HepG2 (cell line): ENCODE measurements at regions not wholly inside any gene's neighbourhood (a gene's known extent, or its start where the extent isn't known, plus 50 kb on each side); places are given as distances from the start of the nearest gene placed in this dataset.

Experiments used
- ATAC-seq: fragments of 200-7000 bp; cut with Tn5 transposase; 3 replicates; pipeline ENCODE4 v1.9.1; 2020; ENCODE audit warnings: mild to moderate bottlenecking, moderate library complexity
- BruUV-seq: library from RNA; stranded (reverse); fragments of 400-500 nt; replicated peaks from 2 replicates; lab custom pipeline; 2021; lab: Mats Ljungman, UMichigan
- CTCF ChIA-PET: fragments of 300-600 bp; formaldehyde crosslinking; extraction: SDS; loops from one replicate; lab custom pipeline; 2021; ENCODE audit warnings: low total read pairs, inconsistent platforms, low intra/inter-chr PET ratio; lab: Yijun Ruan, JAX
- POLR2A ChIA-PET: fragments of 350-600 bp; sonication (Branson Sonifier 250); formaldehyde crosslinking; loops from one replicate; lab custom pipeline; 2020; ENCODE audit warnings: antibody characterized with exemption, inconsistent platforms; lab: Yijun Ruan, JAX
- DNase-seq: peaks from one replicate; pipeline ENCODE4 v3.0.0-alpha.2; 2015; ENCODE audit warnings: low spot score
- FAIRE-seq: peaks from 3 replicates; lab custom pipeline; 2011; peaks lifted over from hg19 to GRCh38; lab: Jason Lieb, UNC
- H2AFZ ChIP-seq: one replicate; pipeline ENCODE4 v1.6.1; 2011; ENCODE audit warnings: low read length, inconsistent platforms
- H3K27ac ChIP-seq: fragments of 300-600 bp; 3 replicates; pipeline ENCODE4 v1.8.0; 2011; ENCODE audit warnings: mixed run types, mild to moderate bottlenecking, mixed read lengths, low read length, inconsistent platforms; ENCODE audit not compliant: insufficient read depth; ENCODE audit errors: extremely low read length
- H3K27me3 ChIP-seq, 2 experiments: fragments of 200-600 bp in 1 of 2; 2 replicates in 1 of 2; 3 replicates in 1 of 2; pipeline versions ENCODE4 v1.6.0 to v1.8.0; 2011; ENCODE audit warnings: low read length in 2 of 2, mild to moderate bottlenecking in 2 of 2, moderate library complexity in 2 of 2, inconsistent platforms in 1 of 2; ENCODE audit not compliant: insufficient read depth in 2 of 2, control insufficient read depth in 1 of 2
- H3K36me3 ChIP-seq, 2 experiments: fragments of 200-600 bp in 1 of 2; replicated peaks in 1 of 2; 2 replicates in 1 of 2; 3 replicates in 1 of 2; pipeline versions ENCODE4 v1.5.1 to v1.8.0; 2011; ENCODE audit warnings: low read length in 2 of 2, inconsistent platforms in 1 of 2; ENCODE audit not compliant: insufficient read depth in 2 of 2, control insufficient read depth in 1 of 2
- H3K4me1 ChIP-seq: 2 replicates; pipeline ENCODE4 v1.5.1; 2012; ENCODE audit warnings: low read length, inconsistent platforms; ENCODE audit not compliant: insufficient read depth
- H3K4me2 ChIP-seq: 2 replicates; pipeline ENCODE4 v1.6.0; 2011; ENCODE audit warnings: low read depth, low read length, inconsistent platforms
- H3K4me3 ChIP-seq, 3 experiments: fragments of 200-600 bp in 1 of 3; sonication (generic), shearing (Covaris generic) in 1 of 3; replicated peaks in 1 of 3; 2 replicates each; pipeline ENCODE4 v1.5.1; 2011 to 2016; ENCODE audit warnings: low read length in 3 of 3, inconsistent platforms in 2 of 3, low read depth in 2 of 3, mild to moderate bottlenecking in 2 of 3, control low read depth in 1 of 3, mixed read lengths in 1 of 3; ENCODE audit not compliant: insufficient read depth in 1 of 3
- H3K79me2 ChIP-seq: one replicate; pipeline ENCODE4 v1.6.1; 2011; ENCODE audit warnings: low read length, inconsistent platforms; ENCODE audit not compliant: insufficient read depth
- H3K9ac ChIP-seq: 2 replicates; pipeline ENCODE4 v1.6.0; 2011; ENCODE audit warnings: mild to moderate bottlenecking, low read depth, low read length, inconsistent platforms; ENCODE audit not compliant: insufficient read depth
- H3K9me3 ChIP-seq: 2 replicates; pipeline ENCODE4 v1.5.1; 2012; ENCODE audit warnings: mild to moderate bottlenecking, low read length
- H4K20me1 ChIP-seq: 2 replicates; pipeline ENCODE4 v1.6.0; 2011; ENCODE audit warnings: inconsistent platforms, mild to moderate bottlenecking, low read length, moderate library complexity; ENCODE audit not compliant: insufficient read depth
- ELF3 ChIP-seq: IDR thresholded peaks from 2 replicates; pipeline ENCODE4 v1.6.1; 2016; ENCODE audit warnings: missing genetic modification reagents, missing compliant biosample characterization
- ESRRA ChIP-seq: sonication (generic); formaldehyde crosslinking; IDR thresholded peaks from 2 replicates; pipeline ENCODE4 v1.5.1; 2020; ENCODE audit warnings: mild to moderate bottlenecking, low read depth, missing genetic modification reagents
- ETV5 ChIP-seq: IDR thresholded peaks from 2 replicates; pipeline ENCODE4 v1.6.1; 2018; ENCODE audit warnings: missing biosample characterization, missing genetic modification reagents, inconsistent platforms, borderline replicate concordance
- HDAC2 ChIP-seq: sonication (generic); formaldehyde crosslinking; IDR thresholded peaks from 2 replicates; pipeline ENCODE4 v1.4.0; 2020; ENCODE audit warnings: missing genetic modification reagents
- JUND ChIP-seq: sonication (generic); formaldehyde crosslinking; IDR thresholded peaks from 2 replicates; pipeline ENCODE4 v1.8.0; 2022; ENCODE audit warnings: mild to moderate bottlenecking, missing genetic modification reagents
- KDM3A ChIP-seq: IDR thresholded peaks from 2 replicates; pipeline ENCODE4 v1.6.1; 2018; ENCODE audit warnings: low read depth, missing compliant biosample characterization
- KLF12 ChIP-seq: sonication (generic); formaldehyde crosslinking; IDR thresholded peaks from 2 replicates; pipeline ENCODE4 v1.4.0; 2020; ENCODE audit warnings: missing genetic modification reagents, borderline replicate concordance
- MTA1 ChIP-seq: sonication (generic); formaldehyde crosslinking; IDR thresholded peaks from 2 replicates; pipeline ENCODE4 v1.4.0; 2020; ENCODE audit warnings: missing genetic modification reagents, mild to moderate bottlenecking, borderline replicate concordance
- NFKB2 ChIP-seq: sonication (generic); formaldehyde crosslinking; IDR thresholded peaks from 2 replicates; pipeline ENCODE4 v1.4.0; 2020; ENCODE audit warnings: missing genetic modification reagents, borderline replicate concordance
- PTBP1 ChIP-seq: fragments of 200-400 bp; formaldehyde crosslinking; IDR thresholded peaks from 2 replicates; pipeline ENCODE4 v1.6.1; 2018; ENCODE audit warnings: low read length, low read depth; ENCODE audit not compliant: poor library complexity, severe bottlenecking
- RBAK ChIP-seq: sonication (generic); formaldehyde crosslinking; IDR thresholded peaks from 2 replicates; pipeline ENCODE4 v1.5.1; 2020; ENCODE audit warnings: mild to moderate bottlenecking, missing genetic modification reagents
- USF2 ChIP-seq, 2 experiments: sonication (generic) in 1 of 2; formaldehyde crosslinking in 1 of 2; IDR thresholded peaks; 2 replicates each; pipeline versions ENCODE4 v1.5.1 to v1.6.1; 2011 to 2020; ENCODE audit warnings: borderline replicate concordance in 1 of 2, low read depth in 1 of 2, low read length in 1 of 2, mild to moderate bottlenecking in 1 of 2, missing genetic modification reagents in 1 of 2, moderate library complexity in 1 of 2
- ZBTB39 ChIP-seq: sonication (generic); formaldehyde crosslinking; IDR thresholded peaks from 2 replicates; pipeline ENCODE4 v1.5.0; 2020; ENCODE audit warnings: missing genetic modification reagents
- ZBTB7A ChIP-seq: sonication (generic); formaldehyde crosslinking; IDR thresholded peaks from 2 replicates; pipeline ENCODE4 v1.8.0; 2022; ENCODE audit warnings: mild to moderate bottlenecking, missing genetic modification reagents
- ZFYVE20 ChIP-seq: sonication (generic); formaldehyde crosslinking; IDR thresholded peaks from 2 replicates; pipeline ENCODE4 v1.8.0; 2023; ENCODE audit warnings: low read depth, mild to moderate bottlenecking, moderate library complexity, missing genetic modification reagents, borderline replicate concordance
- ZNF251 ChIP-seq: sonication (generic); formaldehyde crosslinking; IDR thresholded peaks from 2 replicates; pipeline ENCODE4 v1.9.0; 2021; ENCODE audit warnings: mild to moderate bottlenecking, missing genetic modification reagents
- ZNF432 ChIP-seq: sonication (generic); formaldehyde crosslinking; IDR thresholded peaks from 2 replicates; pipeline ENCODE4 v1.5.0; 2020; ENCODE audit warnings: missing genetic modification reagents, mild to moderate bottlenecking, borderline replicate concordance
- WGBS: methylation state at CpG from one replicate; pipeline ENCODE4 v1.1.6; 2017; ENCODE audit warnings: low lambda C conversion rate; 5-methylcytosine and 5-hydroxymethylcytosine counted together
- in situ Hi-C: cut with HindIII; loops from 2 replicates; pipeline ENCODE4 v1.10.0; 2017; ENCODE audit warnings: low pct_unique_long_range_greater_than_20kb; ENCODE audit not compliant: extremely low pct_ligation_motif_present
- intact Hi-C: fragments of 100-400 bp; cut with micrococcal nuclease; formaldehyde crosslinking; loops from one replicate; pipeline ENCODE4 v1.10.0; 2022; ENCODE audit not compliant: unreplicated experiment

GRCh38 chr21:16969636-16970035, 543.2 kb upstream of the CXADR start:
- no TSS peak for BruUV-seq
- no peak overlapping the region for H2AFZ ChIP-seq
- no peak overlapping the region for H3K4me2 ChIP-seq
- no peak for ATAC-seq
- no peak overlapping the region for H3K4me3 ChIP-seq
- no peak overlapping the region for H3K27ac ChIP-seq
- no peak for DNase-seq
- intact Hi-C loops (no loop called here), in situ Hi-C loops (no loop called here)
- 24% methylated on average over 2 of the region's 2 CpGs for WGBS
- no peaks in the 10 kb centered on the region for H3K4me1 ChIP-seq
- H3K9ac ChIP-seq = no peak overlapping the region
- ChIA-PET CTCF (no interaction called here), POLR2A (no interaction called here)
- H3K79me2 ChIP-seq = no peaks in the 10 kb centered on the region
- no peaks in the 10 kb centered on the region for H3K27me3 ChIP-seq
- TF ChIP-seq KDM3A (no peak), USF2 (IDR thresholded peaks at IDR 0.05; ENCODE audit: low read depth, low read length) (no peak), USF2 (CRISPR knock-in tag; IDR thresholded peaks at IDR 0.05; ENCODE audit: borderline replicate concordance) (no peak), MTA1 (no peak), HDAC2 (CRISPR knock-in tag) (no peak), NFKB2 (CRISPR knock-in tag) (no peak)
- no peak for FAIRE-seq
- H4K20me1 ChIP-seq = no peaks in the 10 kb centered on the region
- no peaks in the 10 kb centered on the region for H3K9me3 ChIP-seq
- no peaks in the 10 kb centered on the region for H3K36me3 ChIP-seq

- no peaks in the 10 kb centered on the region for H3K4me1 ChIP-seq
- WGBS = 14% methylated on average over 8 of the region's 8 CpGs
- POLR2A ChIA-PET = no interaction called here
- H3K9me3 ChIP-seq = no peaks in the 10 kb centered on the region
- in situ Hi-C loops = no loop called here
- H2AFZ ChIP-seq = no peak overlapping the region
- H3K79me2 ChIP-seq = no peaks in the 10 kb centered on the region
- no peak overlapping the region for H3K27ac ChIP-seq
- no peaks in the 10 kb centered on the region for H3K36me3 ChIP-seq
- FAIRE-seq (no peak), ATAC-seq (no peak), DNase-seq (no peak)
- H3K4me2 ChIP-seq = no peak overlapping the region
- CTCF ChIA-PET = no interaction called here
- no peak overlapping the region for H3K9ac ChIP-seq
- intact Hi-C loops = no loop called here
- no TSS peak for BruUV-seq
- no peaks in the 10 kb centered on the region for H4K20me1 ChIP-seq
- H3K4me3 ChIP-seq = no peak overlapping the region
- H3K27me3 ChIP-seq = no peaks in the 10 kb centered on the region
- TF ChIP-seq ELF3 (CRISPR knock-in tag) (no peak), ETV5 (no peak), JUND (CRISPR knock-in tag) (no peak), PTBP1 (no peak), RBAK (CRISPR knock-in tag) (no peak), ZFYVE20 (CRISPR knock-in tag) (no peak), ESRRA (no peak), ZBTB7A (CRISPR knock-in tag) (no peak), ZBTB39 (CRISPR knock-in tag) (no peak), KLF12 (CRISPR knock-in tag) (no peak), ZNF432 (CRISPR knock-in tag) (no peak), ZNF251 (CRISPR knock-in tag) (no peak)
Measured at GRCh38 chr21:16974060-16974459, 538.8 kb upstream of the CXADR start.
